ENCODE measurements at regions not wholly inside any gene's neighbourhood (a gene's known extent, or its start where the extent isn't known, plus 50 kb on each side); places are given as distances from the start of the nearest gene placed in this dataset.

DNA sequence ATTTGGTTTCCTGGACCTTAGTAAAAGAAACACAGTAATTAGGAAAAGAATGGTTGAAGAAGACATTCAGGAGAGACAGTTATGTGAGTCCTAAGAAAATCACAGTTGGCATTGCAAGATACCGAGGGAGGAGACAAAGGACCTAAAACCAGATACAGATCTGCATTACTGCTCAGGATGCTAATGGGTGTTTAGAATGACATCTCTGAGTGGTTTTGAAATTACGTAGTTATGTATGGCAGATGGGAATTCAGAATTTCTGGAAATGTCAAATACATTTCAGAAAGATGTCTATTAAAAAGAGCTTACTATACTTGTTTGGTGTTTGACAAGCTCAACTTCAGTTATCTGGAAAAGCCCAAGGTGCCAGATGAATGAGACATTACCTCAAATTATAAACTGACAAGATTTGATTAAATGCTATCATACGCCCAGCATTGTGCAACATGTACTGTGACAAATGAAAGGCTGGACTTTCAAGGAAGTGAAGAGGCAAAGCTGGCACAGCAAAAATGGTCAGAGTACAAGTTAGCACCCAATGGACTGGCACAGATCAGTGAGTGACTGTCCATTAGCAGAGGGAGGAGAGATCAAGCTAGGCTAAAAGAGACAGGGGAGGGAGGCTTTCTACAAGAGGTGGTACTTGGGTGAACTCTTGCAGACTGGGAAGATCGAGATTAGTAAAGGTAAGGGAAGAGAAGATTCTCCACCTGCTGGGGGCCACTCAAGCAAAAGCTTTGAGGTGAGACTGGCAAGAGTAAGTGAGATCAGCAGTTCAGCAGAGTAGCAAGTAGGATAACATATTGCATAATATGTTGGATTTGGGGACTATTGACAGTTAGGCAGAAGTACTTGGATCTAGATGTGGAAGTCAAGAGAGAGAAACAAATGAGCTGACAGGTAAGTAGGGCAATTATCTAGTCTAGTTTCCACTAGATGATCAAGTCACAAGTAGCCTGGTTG lies 168.9 kb downstream of the CYRIA start:
- Mint-ChIP-seq H3K36me3 (ENCODE audit: low read depth) (no peaks in the 10 kb centered on the region), H3K4me3 (no peak overlapping the region), H3K4me1 (no peaks in the 10 kb centered on the region), H3K9me3 (no peaks in the 10 kb centered on the region), H3K27ac (no peak overlapping the region), H3K27me3 (peaks cover 3% of the 10 kb centered on the region)
- DNase-seq (no peak), ATAC-seq (no peak)

DNA sequence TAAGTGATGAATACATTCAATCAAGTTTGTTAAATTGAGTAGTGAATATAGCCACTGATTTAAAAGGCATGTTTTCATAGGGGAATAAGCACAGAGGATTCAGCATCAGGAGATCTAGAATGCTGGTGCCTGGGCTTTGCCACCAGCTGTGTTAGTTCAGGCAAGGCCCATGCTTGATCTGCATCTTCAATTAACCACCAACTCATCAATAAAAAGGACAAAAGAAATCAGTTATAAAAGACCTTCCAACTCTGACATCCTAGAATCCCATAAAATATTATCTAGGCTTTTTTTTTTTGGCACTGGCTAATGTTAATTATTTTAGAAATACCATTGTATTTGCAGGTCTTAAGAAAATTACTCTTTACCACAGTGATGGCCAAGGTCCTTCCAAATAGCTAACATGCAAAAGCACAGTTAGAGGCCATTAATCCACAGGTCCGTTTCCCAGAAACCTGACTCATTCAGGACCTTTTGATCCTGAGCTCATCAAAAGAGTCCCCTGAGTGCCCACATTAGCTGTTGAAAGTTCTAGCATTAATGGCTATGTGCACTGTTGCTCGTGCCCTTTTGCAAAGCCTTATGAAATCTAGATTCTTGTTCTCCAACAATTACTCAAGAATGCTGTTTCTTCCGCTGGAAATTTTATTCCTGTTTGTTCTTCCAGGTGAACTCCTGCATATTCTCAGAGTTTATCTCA lies 170.0 kb downstream of the CYRIA start:
- peaks cover 4% of the 10 kb centered on the region for H3K27me3 Mint-ChIP-seq
- H3K4me1 Mint-ChIP-seq, result no peaks in the 10 kb centered on the region
- DNase-seq (no peak), ATAC-seq (no peak)
- H3K27ac Mint-ChIP-seq, result no peak overlapping the region
- no peak overlapping the region for H3K4me3 Mint-ChIP-seq
- H3K36me3 Mint-ChIP-seq (ENCODE audit: low read depth), result no peaks in the 10 kb centered on the region
- H3K9me3 Mint-ChIP-seq, result no peaks in the 10 kb centered on the region

DNA sequence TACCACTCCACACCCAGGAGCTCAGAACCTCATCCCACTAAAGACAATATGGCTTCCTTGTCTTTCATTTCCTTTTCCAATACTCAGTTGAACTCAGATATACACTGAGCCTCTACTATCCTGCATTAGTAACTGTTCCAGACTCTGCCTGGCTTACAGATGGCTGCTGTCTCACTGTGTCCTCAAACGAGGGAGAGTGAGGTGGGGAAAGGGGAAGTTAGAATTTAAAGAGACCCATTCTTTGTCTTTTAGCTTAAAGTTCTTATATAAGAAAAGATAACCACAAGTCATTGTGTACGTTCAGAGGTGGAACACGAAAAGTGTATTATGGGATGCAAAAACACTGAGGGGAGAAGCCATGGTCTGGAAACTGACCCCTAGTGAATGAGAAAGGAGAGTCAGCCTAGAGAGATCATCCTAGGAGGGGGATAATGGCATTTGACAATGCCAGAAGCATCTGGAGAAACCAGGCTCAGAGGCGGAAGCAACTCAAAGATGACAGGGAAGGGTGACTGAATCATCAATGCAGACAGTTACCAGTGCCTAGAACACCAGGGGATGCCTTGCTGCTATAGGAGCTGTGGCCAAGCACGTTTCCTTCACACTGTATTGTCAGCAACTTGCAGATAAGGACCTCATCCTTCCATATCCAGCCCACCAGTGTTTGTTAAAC lies 170.7 kb downstream of the CYRIA start:
- Mint-ChIP-seq H3K36me3 (ENCODE audit: low read depth) (no peaks in the 10 kb centered on the region), H3K9me3 (no peaks in the 10 kb centered on the region), H3K4me3 (no peak overlapping the region), H3K4me1 (no peaks in the 10 kb centered on the region), H3K27me3 (peaks cover 7% of the 10 kb centered on the region), H3K27ac (no peak overlapping the region)
- DNase-seq, result no peak
- ATAC-seq, result no peak

DNA sequence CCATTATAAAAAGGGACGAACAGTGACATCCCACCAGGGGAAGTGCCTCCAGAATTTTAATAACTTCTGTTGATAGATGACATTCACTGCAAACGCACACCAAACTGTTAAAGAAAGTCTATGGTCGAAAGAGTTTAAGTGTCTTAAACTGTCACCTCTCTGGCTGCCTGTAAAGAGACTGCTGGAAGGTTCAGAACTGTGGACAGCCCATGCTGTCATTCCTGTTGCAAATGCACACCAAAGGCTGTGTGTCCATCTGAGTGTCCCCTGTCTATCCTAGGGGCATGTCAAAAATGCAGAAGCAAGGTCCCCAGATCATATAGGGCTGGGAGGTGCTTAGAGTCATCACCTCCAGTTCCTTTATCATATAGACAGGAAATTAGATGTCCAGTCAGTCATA lies 171.8 kb downstream of the CYRIA start:
- H3K36me3 Mint-ChIP-seq (ENCODE audit: low read depth), result no peaks in the 10 kb centered on the region
- H3K9me3 Mint-ChIP-seq, result no peaks in the 10 kb centered on the region
- no peak overlapping the region for H3K27ac Mint-ChIP-seq
- no peaks in the 10 kb centered on the region for H3K4me1 Mint-ChIP-seq
- peaks cover 7% of the 10 kb centered on the region for H3K27me3 Mint-ChIP-seq
- ATAC-seq (no peak), DNase-seq (no peak)
- no peak overlapping the region for H3K4me3 Mint-ChIP-seq

DNA sequence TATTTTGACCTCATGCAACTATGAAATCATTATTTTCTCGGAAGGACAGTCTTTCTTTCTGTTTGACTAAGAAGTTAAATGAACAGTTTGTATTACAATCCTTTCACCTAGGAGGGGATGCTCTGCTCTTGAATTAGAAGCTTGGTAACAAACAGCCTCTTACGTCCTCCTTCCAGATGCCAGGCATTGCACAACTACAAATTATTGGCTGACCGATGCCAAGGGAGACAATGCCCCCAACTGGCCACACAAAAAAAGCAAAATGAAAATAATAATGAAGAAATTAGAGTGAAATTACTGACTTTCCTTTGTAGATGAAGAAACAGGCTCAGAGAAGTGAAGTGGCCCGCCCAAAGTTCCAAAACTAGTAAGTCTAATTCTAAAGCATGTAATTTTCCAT lies 177.9 kb downstream of the CYRIA start:
- no peaks in the 10 kb centered on the region for H3K36me3 Mint-ChIP-seq (ENCODE audit: low read depth)
- H3K9me3 Mint-ChIP-seq, result no peaks in the 10 kb centered on the region
- DNase-seq (no peak), ATAC-seq (no peak)
- no peak overlapping the region for H3K4me3 Mint-ChIP-seq
- no peak overlapping the region for H3K27ac Mint-ChIP-seq
- peaks cover 11% of the 10 kb centered on the region for H3K27me3 Mint-ChIP-seq
- no peaks in the 10 kb centered on the region for H3K4me1 Mint-ChIP-seq

DNA sequence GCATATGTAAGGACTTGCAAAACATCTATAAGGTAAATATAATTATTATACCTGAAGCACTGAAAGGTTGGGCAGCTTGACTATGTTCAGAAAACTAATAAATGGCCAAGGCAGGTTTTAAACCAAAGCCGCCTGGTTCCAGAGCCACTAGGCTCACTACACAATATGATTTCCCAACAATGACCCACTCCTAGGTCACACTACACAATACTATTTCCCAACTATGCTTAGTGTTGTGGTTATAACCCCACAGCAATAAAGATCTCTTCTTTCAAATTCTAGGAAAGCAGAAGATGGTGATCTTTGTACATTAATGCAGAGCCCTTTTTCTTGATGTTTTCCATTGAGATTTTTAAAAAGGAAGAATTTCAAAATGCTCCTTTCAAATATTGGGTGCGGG lies 180.4 kb downstream of the CYRIA start:
- DNase-seq (no peak), ATAC-seq (no peak)
- peaks cover 9% of the 10 kb centered on the region for H3K27me3 Mint-ChIP-seq
- H3K36me3 Mint-ChIP-seq (ENCODE audit: low read depth), result no peaks in the 10 kb centered on the region
- no peak overlapping the region for H3K4me3 Mint-ChIP-seq
- no peaks in the 10 kb centered on the region for H3K9me3 Mint-ChIP-seq
- H3K4me1 Mint-ChIP-seq, result no peaks in the 10 kb centered on the region
- H3K27ac Mint-ChIP-seq, result no peak overlapping the region

DNA sequence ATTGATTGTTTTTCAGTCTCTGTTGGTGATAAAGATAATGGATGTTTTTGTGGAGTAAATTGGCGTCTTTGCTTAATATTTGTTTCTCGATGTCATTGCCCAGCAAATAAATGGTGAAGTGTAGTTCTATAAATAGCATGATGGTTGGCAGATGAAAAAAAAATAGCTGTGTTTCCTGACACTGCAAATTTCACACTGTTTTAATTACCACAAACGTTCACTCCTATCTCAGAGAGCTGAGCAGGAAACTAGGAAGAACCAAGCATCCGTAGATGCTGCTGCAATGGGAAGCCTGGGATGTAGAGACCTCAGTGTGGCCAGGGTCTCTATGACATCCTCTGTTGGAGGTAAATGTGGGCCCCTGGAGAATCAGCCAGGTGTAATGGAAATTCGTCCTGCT lies 183.2 kb downstream of the CYRIA start:
- no peaks in the 10 kb centered on the region for H3K9me3 Mint-ChIP-seq
- no peak for ATAC-seq
- H3K27ac Mint-ChIP-seq, result no peak overlapping the region
- peaks cover 12% of the 10 kb centered on the region for H3K27me3 Mint-ChIP-seq
- no peak for DNase-seq
- H3K4me3 Mint-ChIP-seq, result no peak overlapping the region
- H3K36me3 Mint-ChIP-seq (ENCODE audit: low read depth), result no peaks in the 10 kb centered on the region
- H3K4me1 Mint-ChIP-seq, result no peaks in the 10 kb centered on the region

DNA sequence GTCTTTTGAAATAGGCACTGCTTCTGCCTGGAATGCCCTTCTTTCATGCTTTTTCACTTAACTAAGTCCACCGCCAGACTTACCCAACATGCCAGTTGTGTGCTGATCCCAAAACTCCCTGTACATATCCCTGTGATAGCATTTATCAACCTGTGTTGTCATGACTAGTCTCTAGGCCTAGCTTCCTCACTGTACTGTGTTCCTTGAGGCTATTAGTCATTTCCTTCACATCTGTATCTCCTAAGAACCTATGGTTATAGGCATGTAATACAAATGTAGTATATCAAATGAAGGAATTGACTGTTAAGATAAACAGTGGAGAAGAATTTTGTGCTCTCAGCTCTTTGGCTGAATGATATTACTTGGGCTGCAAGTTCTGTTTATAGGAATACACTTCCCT lies 184.3 kb downstream of the CYRIA start:
- no peaks in the 10 kb centered on the region for H3K4me1 Mint-ChIP-seq
- ATAC-seq, result no peak
- DNase-seq, result no peak
- peaks cover 12% of the 10 kb centered on the region for H3K27me3 Mint-ChIP-seq
- H3K9me3 Mint-ChIP-seq, result no peaks in the 10 kb centered on the region
- H3K4me3 Mint-ChIP-seq, result no peak overlapping the region
- no peak overlapping the region for H3K27ac Mint-ChIP-seq
- H3K36me3 Mint-ChIP-seq (ENCODE audit: low read depth), result no peaks in the 10 kb centered on the region

DNA sequence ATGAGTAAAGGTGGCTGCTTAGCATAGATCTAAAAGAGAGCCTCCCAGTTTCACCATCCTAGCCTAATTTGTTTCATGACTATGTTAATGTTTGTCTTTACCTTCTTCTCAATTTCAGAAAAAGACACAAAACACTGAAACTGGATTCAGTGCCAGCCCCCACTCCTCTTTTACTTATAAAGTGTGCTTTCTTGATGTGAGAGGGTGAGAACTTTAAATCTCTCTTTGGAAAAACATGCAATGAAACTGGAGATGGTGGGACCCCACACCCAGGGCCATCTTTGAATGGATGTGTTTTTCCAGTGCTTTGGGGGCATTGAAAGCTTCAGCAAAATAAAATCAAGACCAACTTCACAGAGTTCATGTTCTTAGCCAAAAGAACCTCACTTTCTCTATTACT lies 185.9 kb downstream of the CYRIA start:
- Mint-ChIP-seq H3K4me1 (no peaks in the 10 kb centered on the region), H3K27ac (no peak overlapping the region), H3K9me3 (no peaks in the 10 kb centered on the region), H3K4me3 (no peak overlapping the region), H3K27me3 (peaks cover 10% of the 10 kb centered on the region), H3K36me3 (ENCODE audit: low read depth) (no peaks in the 10 kb centered on the region)
- ATAC-seq (no peak), DNase-seq (no peak)

DNA sequence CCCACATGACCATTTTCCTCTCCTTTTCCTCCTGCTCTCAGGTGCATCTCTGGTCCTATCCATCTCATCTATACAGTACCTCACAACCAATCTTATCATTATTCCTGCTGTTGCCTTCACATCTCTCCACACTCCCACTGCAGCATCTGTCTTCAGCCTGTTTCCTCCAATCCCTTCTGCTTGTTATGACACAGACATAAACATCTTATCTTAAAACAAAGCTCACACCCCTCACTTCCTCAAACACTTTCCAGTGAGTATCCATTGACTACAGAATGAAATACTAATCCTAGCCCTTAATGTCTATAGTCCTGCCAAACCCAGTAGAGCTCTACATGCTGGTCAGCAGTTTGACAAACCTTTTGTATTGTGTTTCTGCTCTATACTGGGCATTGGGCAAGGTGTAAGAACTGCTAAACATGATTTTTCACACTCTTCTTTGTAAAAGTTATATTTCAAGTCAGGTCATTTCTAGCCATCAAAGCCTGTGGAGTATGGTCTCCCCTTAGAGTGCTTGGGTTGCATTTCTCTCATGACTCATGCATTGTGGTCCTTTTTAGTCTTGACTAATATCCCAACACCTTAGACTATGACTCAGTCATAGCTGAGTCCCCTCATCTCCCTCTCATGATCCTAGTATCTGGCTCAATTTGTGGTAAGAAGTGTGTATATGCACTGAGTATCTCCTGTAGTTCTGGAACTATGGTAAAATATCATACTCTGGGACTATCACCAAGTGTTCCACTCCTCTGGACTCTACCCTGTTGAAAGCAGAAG lies 187.0 kb downstream of the CYRIA start:
- no peaks in the 10 kb centered on the region for H3K4me1 Mint-ChIP-seq
- peaks cover 8% of the 10 kb centered on the region for H3K27me3 Mint-ChIP-seq
- no peaks in the 10 kb centered on the region for H3K36me3 Mint-ChIP-seq (ENCODE audit: low read depth)
- DNase-seq (no peak), ATAC-seq (peak; percentile 92)
- H3K27ac Mint-ChIP-seq, result no peak overlapping the region
- H3K4me3 Mint-ChIP-seq, result no peak overlapping the region
- no peaks in the 10 kb centered on the region for H3K9me3 Mint-ChIP-seq

DNA sequence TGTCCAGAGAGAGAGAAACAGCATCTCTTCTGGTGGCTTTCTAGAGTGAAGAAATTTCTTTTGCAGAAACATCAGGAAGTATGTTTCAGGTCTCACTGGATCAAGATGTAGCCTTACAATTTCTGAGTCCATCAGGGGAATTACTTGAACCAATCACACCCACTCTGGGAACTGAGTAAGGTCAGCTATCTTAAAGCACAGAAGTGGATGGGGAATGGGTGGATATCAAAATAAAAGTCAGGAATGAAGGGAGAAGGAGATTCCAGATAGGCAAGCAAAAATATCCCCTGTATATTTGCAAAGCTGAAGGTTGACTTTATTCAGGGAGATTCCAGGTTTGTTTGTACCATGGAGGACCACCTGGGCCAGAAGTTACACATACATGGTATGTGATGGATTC lies 188.0 kb downstream of the CYRIA start:
- Mint-ChIP-seq H3K27me3 (peaks cover 8% of the 10 kb centered on the region), H3K27ac (no peak overlapping the region), H3K4me3 (no peak overlapping the region), H3K36me3 (ENCODE audit: low read depth) (no peaks in the 10 kb centered on the region), H3K4me1 (no peaks in the 10 kb centered on the region), H3K9me3 (no peaks in the 10 kb centered on the region)
- DNase-seq, result no peak
- no peak for ATAC-seq

DNA sequence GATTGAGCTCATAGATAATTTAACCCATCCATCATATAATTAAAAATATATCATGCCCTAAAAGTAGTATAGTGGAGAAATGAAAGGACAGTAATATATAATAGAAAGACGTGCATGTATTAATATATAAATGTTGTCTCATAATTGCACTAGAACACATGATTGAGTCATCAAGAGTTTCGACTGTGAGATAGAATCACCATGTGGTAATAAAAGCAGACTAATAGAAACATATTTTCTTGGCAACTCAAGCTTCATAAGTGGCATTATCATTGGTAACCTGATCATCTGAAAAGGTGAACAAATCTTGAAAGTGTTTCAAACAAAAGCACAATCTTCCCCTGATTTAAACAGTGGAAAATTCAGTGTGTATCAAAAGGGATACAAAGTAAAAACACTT lies 188.8 kb downstream of the CYRIA start:
- Mint-ChIP-seq H3K4me3 (no peak overlapping the region), H3K27ac (no peak overlapping the region), H3K36me3 (ENCODE audit: low read depth) (no peaks in the 10 kb centered on the region), H3K9me3 (no peaks in the 10 kb centered on the region), H3K27me3 (peaks cover 8% of the 10 kb centered on the region), H3K4me1 (no peaks in the 10 kb centered on the region)
- DNase-seq (no peak), ATAC-seq (no peak)

DNA sequence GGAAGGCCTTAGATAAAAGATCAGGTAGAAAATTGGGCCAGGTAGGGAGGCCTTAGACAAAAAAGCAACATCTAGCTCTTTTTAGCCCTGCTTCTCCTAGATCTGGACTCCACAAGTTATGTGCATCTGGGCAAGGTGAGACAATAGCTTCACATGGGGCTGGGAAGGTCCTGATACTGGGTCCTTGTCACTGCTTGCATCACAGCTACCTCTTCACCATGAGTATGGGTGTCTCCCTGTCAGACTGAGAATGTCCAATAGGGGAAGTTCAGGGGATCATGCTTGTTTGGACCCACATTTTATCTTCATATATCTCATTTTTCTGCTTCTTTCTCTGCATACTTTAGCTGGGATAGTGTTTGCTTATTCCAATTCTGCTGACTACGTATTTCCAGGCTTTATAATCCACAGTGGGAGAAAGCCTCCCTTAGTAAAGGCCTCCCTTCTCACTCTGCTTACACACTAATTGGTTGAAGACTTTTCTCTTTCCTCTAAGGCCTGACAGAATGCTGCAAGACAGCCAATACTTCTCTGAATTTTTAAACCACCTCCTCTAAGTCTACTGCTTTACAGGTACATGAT lies 189.6 kb downstream of the CYRIA start:
- ATAC-seq (no peak), DNase-seq (no peak)
- Mint-ChIP-seq H3K27me3 (peaks cover 8% of the 10 kb centered on the region), H3K9me3 (no peaks in the 10 kb centered on the region), H3K4me3 (no peak overlapping the region), H3K27ac (no peak overlapping the region), H3K36me3 (ENCODE audit: low read depth) (no peaks in the 10 kb centered on the region), H3K4me1 (no peaks in the 10 kb centered on the region)

DNA sequence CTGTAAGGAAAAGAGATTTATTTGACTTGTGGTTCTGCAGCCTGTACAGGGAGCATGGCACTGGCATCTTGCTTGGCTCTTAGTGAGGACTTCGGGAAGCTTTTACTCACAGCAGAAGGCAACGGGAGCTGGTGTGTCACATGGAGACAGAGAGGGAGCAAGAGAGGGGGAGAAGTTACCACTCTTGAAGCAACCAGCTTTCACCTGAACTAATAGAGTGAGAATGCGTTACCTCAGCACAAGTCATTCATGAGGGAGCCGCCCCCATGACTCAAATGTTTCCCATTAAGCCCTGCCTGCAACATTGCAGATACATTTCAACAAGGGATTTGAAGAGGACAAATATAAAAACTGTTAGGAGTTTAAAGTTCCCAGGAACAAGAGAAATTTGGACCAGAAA lies 190.0 kb downstream of the CYRIA start:
- DNase-seq (no peak), ATAC-seq (no peak)
- no peaks in the 10 kb centered on the region for H3K4me1 Mint-ChIP-seq
- no peak overlapping the region for H3K27ac Mint-ChIP-seq
- H3K36me3 Mint-ChIP-seq (ENCODE audit: low read depth), result no peaks in the 10 kb centered on the region
- no peak overlapping the region for H3K4me3 Mint-ChIP-seq
- H3K9me3 Mint-ChIP-seq, result no peaks in the 10 kb centered on the region
- peaks cover 4% of the 10 kb centered on the region for H3K27me3 Mint-ChIP-seq

Measured in activated naive CD8-positive, alpha-beta T cell treated with anti-CD3 and anti-CD28 coated beads, Interleukin-2, amount 50 U/mL, for 24 hours (primary cell).